ENCODE measurements at regions not wholly inside any gene's neighbourhood (a gene's known extent, or its start where the extent isn't known, plus 50 kb on each side); places are given as distances from the start of the nearest gene placed in this dataset.
"Not testable (repeated sequence)": the region's sequence is repeated elsewhere in the genome, so short reads cannot be mapped to it uniquely, and the experiment has no call there.

DNA sequence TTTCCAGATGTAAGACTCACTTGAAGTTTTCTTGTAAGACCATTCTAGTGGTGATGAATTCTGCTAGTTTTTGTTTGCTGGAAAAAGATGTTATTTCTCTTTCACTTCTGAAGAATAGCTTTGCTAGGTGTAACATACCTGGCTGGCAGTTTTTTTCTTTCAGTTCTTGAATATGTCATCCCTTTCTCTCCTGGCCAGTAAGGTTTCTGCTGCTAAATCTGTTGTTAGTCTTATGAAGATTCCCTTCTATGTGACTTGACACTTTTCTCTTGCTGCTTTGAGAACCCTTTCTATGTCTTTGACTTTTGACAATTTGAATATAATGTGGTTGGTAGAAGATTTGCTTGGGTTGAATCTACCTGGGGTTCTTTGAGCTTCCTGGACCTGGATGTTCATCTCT is 314.7 kb upstream of the NOX3 start:
- DNase-seq (ENCODE audit: low spot score): no peak

DNA sequence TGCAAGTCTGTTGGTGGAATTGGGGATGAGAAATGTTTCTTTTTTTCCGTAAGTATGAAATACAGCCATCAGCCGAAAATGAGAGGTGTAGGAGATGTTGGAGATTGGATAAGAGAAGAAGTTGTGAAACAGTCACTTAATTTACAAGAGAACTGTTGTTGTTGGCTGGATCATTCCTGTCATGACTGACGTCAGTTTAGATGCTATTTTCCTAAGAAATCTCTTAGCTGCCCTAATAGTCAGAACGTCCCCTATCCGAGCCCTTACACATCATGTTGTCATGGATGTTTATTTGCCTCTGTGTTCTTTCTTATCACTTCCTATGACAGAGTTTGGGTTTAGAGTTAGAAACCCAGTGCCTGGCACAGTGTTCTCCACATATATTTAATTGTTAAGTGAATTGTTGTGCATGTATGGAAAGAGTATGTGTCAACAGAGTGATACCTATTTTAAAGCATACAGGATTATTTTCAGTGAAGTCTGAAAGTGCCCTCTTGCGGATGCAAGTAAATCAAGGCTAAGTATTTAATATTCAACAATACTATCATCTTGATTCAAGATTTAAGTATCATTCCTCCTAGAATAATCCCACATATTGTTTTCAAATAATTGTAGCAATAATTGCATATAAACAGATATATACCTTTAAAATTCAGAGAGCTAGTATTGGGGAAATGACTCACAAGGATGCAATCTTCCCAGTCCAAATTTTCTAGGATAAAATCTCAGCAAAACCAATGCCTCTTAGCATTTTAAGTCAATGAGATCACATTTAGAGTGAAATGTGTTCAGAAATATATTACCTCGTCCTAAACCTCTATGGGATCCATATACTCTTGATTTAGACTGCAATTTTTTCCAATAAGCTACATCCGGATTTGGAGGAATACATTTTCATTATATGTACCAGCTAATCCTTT is 309.9 kb upstream of the NOX3 start:
- DNase-seq (ENCODE audit: low spot score): no peak

- DNase-seq (ENCODE audit: low spot score): no peak
Observed at GRCh38 chr6:155762649-155763048, 307.0 kb upstream of the NOX3 start.

DNA sequence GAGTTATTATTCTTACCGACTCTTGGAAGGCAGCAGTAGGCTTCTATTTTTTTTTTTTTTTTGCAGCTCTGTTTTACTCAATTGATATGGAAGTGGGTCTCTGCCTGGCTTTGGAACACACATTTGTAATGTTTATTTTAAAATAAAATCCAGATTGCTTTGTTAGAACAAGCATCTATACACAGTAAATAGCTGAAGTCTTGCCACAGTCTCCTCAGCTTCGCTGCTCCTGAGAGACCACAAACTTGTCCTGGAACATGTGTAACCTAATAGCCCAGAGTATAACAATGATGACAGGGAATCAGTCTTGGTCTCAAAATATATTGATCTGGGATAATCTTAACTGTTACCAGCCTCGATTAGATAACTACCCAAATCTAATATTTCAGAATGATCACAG is 299.8 kb upstream of the NOX3 start:
- DNase-seq (ENCODE audit: low spot score): no peak

DNA sequence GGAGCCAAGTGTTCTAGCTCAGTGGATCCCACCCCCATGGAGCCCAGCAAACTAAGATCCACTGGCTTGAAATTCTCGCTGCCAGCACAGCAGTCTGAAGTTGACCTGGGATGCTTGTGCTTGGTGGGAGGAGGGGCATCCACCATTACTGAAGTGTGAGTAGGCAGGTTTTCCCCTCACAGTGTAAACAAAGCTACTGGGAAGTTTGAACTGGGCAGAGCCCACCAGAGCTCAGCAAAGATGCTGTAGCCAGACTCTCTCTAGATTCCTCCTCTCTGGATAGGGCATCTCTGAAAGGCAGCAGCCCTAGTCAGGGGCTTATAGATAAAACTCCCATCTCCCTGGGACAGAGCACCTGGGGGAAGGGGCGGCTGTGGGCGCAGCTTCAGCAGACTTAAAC is 293.1 kb upstream of the NOX3 start:
- DNase-seq (ENCODE audit: low spot score): not testable (repeated sequence)

DNA sequence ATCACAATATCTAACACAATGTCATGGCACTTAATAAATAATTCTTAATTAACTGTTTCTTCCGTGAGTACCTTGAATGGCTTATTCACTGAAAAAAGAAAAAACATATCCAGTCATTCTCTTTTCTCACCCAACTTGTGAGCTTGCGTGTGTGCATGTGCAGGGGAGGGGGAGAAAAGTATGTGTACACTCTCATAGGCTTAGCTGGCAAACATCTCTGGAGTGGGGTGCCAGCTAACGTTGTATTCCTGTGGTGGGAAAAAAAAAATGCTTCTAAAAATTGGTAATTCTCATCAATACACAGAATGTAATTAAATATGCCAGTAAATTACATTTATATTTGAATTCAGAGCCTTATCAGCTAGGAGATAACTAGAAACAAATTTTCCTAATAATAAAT is 291.9 kb upstream of the NOX3 start:
- no peak for DNase-seq (ENCODE audit: low spot score)

GRCh38 chr6:155740781-155741399 is 285.3 kb upstream of the NOX3 start:
- no peak for DNase-seq (ENCODE audit: low spot score)

- no peak for DNase-seq (ENCODE audit: low spot score)
Observed at GRCh38 chr6:155738602-155739105, 283.0 kb upstream of the NOX3 start.

GRCh38 chr6:155717374-155717773 is 261.7 kb upstream of the NOX3 start:
- no peak for DNase-seq (ENCODE audit: low spot score)

GRCh38 chr6:155710704-155711103 is 255.1 kb upstream of the NOX3 start:
- no peak for DNase-seq (ENCODE audit: low spot score)

- no peak for DNase-seq (ENCODE audit: low spot score)
Observed at GRCh38 chr6:155709262-155709661, 253.6 kb upstream of the NOX3 start.

- DNase-seq (ENCODE audit: low spot score): no peak
Observed at GRCh38 chr6:155708100-155708499, 252.5 kb upstream of the NOX3 start.

DNA sequence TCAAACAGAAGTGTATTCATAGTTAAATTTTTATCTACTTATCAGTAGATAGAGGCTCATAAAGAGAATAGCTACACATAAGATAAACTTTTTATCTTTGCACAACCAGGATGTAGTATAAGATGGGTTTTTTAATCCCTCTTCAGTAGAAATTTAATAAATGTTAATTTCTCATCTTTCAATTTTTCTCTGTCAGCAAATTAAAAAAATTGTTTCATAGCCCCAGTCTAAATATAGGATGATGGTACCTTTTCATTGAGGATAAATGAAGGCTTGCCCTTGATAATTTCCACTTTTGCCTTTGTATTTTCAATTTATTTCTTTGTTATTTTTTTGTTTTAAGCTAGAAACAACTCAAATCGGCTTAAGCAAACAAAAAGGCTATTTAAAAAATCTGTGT is 251.2 kb upstream of the NOX3 start:
- no peak for DNase-seq (ENCODE audit: low spot score)

- DNase-seq (ENCODE audit: low spot score): no peak
Observed at GRCh38 chr6:155706341-155706740, 250.7 kb upstream of the NOX3 start.

DNA sequence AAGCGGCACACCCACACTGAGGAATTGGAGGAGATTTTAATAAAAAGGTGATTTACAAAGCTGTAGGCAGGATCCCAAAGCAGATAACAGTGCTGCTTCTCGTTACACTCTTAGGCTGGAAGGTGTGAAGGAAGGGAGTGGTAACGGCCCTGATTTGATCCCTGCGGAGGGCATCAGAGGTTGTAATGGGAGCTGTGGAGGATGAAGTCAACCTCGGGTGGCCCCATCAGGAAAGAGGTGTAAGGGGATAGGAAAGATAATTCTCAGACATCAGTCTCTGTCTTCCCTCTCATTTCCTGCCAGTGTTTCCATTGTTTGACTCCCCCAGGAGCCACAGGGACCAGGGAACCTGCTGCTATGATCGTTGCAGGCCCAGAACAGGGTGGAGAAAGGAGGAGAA is 245.7 kb upstream of the NOX3 start:
- no peak for DNase-seq (ENCODE audit: low spot score)

GRCh38 chr6:155695495-155695894 is 239.9 kb upstream of the NOX3 start:
- no peak for DNase-seq (ENCODE audit: low spot score)

GRCh38 chr6:155694419-155694790 is 238.8 kb upstream of the NOX3 start:
- DNase-seq (ENCODE audit: low spot score): no peak

- DNase-seq (ENCODE audit: low spot score): no peak
Observed at GRCh38 chr6:155693573-155694418, 238.2 kb upstream of the NOX3 start.

DNA sequence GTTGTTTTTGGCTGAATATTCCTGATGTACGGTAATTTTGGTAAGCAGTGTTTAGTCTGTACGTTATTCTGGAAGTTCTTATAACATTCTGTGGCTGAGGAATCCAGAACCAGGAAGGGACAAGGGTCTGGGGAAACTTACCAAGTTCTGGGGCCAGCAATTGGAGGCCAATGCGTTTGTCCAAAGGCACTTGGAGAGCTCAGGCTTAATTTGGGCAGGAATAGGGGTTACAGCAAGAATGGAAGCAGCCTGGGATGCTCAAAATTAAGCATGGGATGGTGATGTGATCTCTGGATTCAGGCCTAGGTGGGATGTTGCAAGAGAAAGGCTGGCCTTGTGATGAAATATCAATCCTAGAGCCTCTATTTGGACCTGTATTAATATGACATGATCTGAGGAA is 235.2 kb upstream of the NOX3 start:
- DNase-seq (ENCODE audit: low spot score): no peak

- no peak for DNase-seq (ENCODE audit: low spot score)
Observed at GRCh38 chr6:155687645-155688044, 232.0 kb upstream of the NOX3 start.

- no peak for DNase-seq (ENCODE audit: low spot score)
Observed at GRCh38 chr6:155684416-155685196, 229.0 kb upstream of the NOX3 start.

DNA sequence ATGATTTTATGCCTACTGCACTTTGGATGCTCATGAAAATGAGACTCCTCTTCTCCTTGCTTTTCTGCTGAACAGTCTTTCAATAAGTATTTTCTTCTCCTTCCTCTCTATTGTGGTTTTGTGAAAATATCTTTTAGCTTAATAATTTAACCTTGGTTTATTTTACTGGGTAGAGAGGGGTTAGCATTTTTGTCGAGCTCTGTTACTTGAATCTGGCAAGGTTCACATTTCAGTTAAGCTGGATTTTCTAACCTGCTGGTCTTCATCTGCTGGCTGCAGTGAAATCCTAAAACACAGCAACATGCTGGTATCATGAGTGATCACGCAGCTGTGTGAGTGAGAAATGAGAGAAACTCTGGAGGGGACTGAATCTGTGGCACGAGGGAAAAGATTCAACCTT is 222.7 kb upstream of the NOX3 start:
- no peak for DNase-seq (ENCODE audit: low spot score)

Data from COLO829 (cell line).